GM12874 (cell line): ENCODE measurements at regions not wholly inside any gene's neighbourhood (a gene's known extent, or its start where the extent isn't known, plus 50 kb on each side); places are given as distances from the start of the nearest gene placed in this dataset.

Experiments
- CTCF ChIP-seq: IDR thresholded peaks from 2 replicates; pipeline ENCODE4 v1.5.1; 2011; ENCODE audit warnings: low read depth, mild to moderate bottlenecking, control low read depth, low read length, moderate library complexity; ENCODE audit not compliant: insufficient read depth

GRCh38 chr12:115507951-115508722 is 769.4 kb downstream of the MED13L start:
- TF ChIP-seq CTCF = no peak

- no peak for TF ChIP-seq CTCF
Measured at GRCh38 chr12:115507560-115507889, 770.0 kb downstream of the MED13L start.

GRCh38 chr12:115506822-115507559 is 770.5 kb downstream of the MED13L start:
- no peak for TF ChIP-seq CTCF

- no peak for TF ChIP-seq CTCF
Measured at GRCh38 chr12:115504306-115505290, 772.9 kb downstream of the MED13L start.

- no peak for TF ChIP-seq CTCF
Measured at GRCh38 chr12:115500872-115501271, 776.6 kb downstream of the MED13L start.

- no peak for TF ChIP-seq CTCF
Measured at GRCh38 chr12:115495300-115495699, 782.2 kb downstream of the MED13L start.

- no peak for TF ChIP-seq CTCF
Measured at GRCh38 chr12:115492553-115492952, 784.9 kb downstream of the MED13L start.
